ENCODE measurements at regions not wholly inside any gene's neighbourhood (a gene's known extent, or its start where the extent isn't known, plus 50 kb on each side); places are given as distances from the start of the nearest gene placed in this dataset.

DNA sequence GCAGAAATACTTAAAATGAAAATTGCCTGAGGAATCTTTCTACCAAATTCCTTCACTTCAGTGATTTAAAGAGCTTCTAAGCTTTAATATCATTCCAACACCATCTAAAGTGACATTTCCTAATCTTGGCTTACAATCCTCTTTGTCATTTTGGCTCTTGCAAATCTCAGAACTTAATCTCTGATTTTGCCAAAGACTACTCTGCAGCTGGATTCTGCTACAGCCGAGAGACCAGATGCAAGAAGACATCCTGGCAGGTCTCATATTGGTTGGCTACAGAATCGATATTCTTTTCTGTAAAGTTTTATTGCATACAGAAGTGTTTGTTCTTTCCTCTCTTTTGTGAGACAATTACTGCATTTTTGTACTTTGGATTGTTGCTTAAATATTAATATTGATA lies 716.5 kb upstream of the LRATD1 start:
- no peak for TF ChIP-seq CTCF (IDR thresholded peaks at IDR 0.05; ENCODE audit: unreplicated experiment)
- H3K27ac Mint-ChIP-seq: no peak overlapping the region
- no peak for DNase-seq (ENCODE audit: low spot score, unreplicated experiment)
- peaks cover 4% of the 10 kb centered on the region for H3K9me3 Mint-ChIP-seq (ENCODE audit: low read depth)
- no peak overlapping the region for H3K4me3 Mint-ChIP-seq (ENCODE audit: low read depth)
- no peaks in the 10 kb centered on the region for H3K36me3 Mint-ChIP-seq (ENCODE audit: insufficient read depth)
- peaks cover 2% of the 10 kb centered on the region for H3K4me1 Mint-ChIP-seq (ENCODE audit: low read depth)
- no peaks in the 10 kb centered on the region for H3K27me3 Mint-ChIP-seq

- TF ChIP-seq CTCF (IDR thresholded peaks at IDR 0.05; ENCODE audit: unreplicated experiment): no peak
- no peak for DNase-seq (ENCODE audit: low spot score, unreplicated experiment)
- H3K36me3 Mint-ChIP-seq (ENCODE audit: insufficient read depth): no peaks in the 10 kb centered on the region
These were observed 714.6 kb upstream of the LRATD1 start for GRCh38 chr2:13917958-13918357.

GRCh38 chr2:13919981-13920382 lies 712.5 kb upstream of the LRATD1 start:
- peaks cover 10% of the 10 kb centered on the region for H3K9me3 Mint-ChIP-seq (ENCODE audit: low read depth)
- H3K4me3 Mint-ChIP-seq (ENCODE audit: low read depth): no peak overlapping the region
- H3K27me3 Mint-ChIP-seq: no peaks in the 10 kb centered on the region
- no peak for TF ChIP-seq CTCF (IDR thresholded peaks at IDR 0.05; ENCODE audit: unreplicated experiment)
- peaks cover 2% of the 10 kb centered on the region for H3K4me1 Mint-ChIP-seq (ENCODE audit: low read depth)
- H3K27ac Mint-ChIP-seq: no peak overlapping the region
- no peak for DNase-seq (ENCODE audit: low spot score, unreplicated experiment)
- no peaks in the 10 kb centered on the region for H3K36me3 Mint-ChIP-seq (ENCODE audit: insufficient read depth)

More at GRCh38 chr2:13917958-13918357, 714.6 kb upstream of the LRATD1 start:
- no peaks in the 10 kb centered on the region for H3K27me3 Mint-ChIP-seq
- H3K27ac Mint-ChIP-seq: no peak overlapping the region
- peaks cover 10% of the 10 kb centered on the region for H3K9me3 Mint-ChIP-seq (ENCODE audit: low read depth)
- H3K4me3 Mint-ChIP-seq (ENCODE audit: low read depth): no peak overlapping the region
- H3K4me1 Mint-ChIP-seq (ENCODE audit: low read depth): peaks cover 2% of the 10 kb centered on the region

DNA sequence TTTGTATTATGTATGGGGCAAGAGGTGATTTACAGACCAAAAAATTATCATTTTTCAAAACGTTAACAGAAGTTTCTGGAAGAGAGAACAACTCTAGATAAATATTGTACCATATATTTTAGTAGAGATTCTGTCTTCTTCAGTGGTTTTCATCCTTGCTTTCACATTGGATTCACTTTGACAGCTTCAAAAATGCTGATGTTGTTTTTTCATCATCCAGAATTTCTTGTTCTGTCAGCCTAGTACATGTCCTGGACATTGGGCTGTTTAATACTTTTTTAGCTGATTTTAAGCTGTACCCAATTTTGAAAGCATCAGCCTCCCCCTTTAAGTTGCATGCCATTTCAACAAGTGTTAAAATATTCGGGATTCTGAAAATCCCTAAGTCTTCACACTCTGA lies 711.3 kb upstream of the LRATD1 start:
- Mint-ChIP-seq H3K36me3 (ENCODE audit: insufficient read depth) (no peaks in the 10 kb centered on the region), H3K9me3 (ENCODE audit: low read depth) (peaks cover 10% of the 10 kb centered on the region), H3K4me3 (ENCODE audit: low read depth) (no peak overlapping the region), H3K27me3 (no peaks in the 10 kb centered on the region), H3K4me1 (ENCODE audit: low read depth) (peaks cover 2% of the 10 kb centered on the region), H3K27ac (no peak overlapping the region)
- no peak for TF ChIP-seq CTCF (IDR thresholded peaks at IDR 0.05; ENCODE audit: unreplicated experiment)
- no peak for DNase-seq (ENCODE audit: low spot score, unreplicated experiment)

- peaks cover 2% of the 10 kb centered on the region for H3K4me1 Mint-ChIP-seq (ENCODE audit: low read depth)
- no peak overlapping the region for H3K4me3 Mint-ChIP-seq (ENCODE audit: low read depth)
- DNase-seq (ENCODE audit: low spot score, unreplicated experiment): no peak
- H3K9me3 Mint-ChIP-seq (ENCODE audit: low read depth): peaks cover 13% of the 10 kb centered on the region
- no peaks in the 10 kb centered on the region for H3K36me3 Mint-ChIP-seq (ENCODE audit: insufficient read depth)
- no peak for TF ChIP-seq CTCF (IDR thresholded peaks at IDR 0.05; ENCODE audit: unreplicated experiment)
- no peak overlapping the region for H3K27ac Mint-ChIP-seq
- no peaks in the 10 kb centered on the region for H3K27me3 Mint-ChIP-seq
These were observed 708.7 kb upstream of the LRATD1 start for GRCh38 chr2:13923823-13924222.
